ENCODE measurements at regions not wholly inside any gene's neighbourhood (a gene's known extent, or its start where the extent isn't known, plus 50 kb on each side); places are given as distances from the start of the nearest gene placed in this dataset.

DNA sequence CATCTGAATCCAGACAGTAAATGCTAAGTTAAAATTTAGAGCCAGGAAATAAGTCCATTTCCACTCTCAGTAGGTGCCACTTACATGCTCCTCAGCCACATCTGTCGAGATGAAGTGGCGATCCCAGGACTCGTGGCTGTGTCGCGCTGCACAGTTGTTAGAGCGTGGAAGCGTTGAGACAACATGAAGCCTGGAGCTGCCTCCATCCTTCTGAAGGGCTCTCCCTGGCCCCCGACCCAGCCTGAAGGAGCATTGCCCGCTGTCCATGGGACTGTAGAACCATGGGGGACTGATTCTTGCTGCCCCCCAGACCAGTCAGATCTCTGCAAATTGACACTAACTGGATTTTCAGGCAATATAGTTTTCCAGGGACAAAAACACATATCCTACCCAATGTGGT is 58.9 kb downstream of the IRX1 start:
- DNase-seq (ENCODE audit: low read depth in 3 of 3, low spot score in 1 of 3), result no peak

DNA sequence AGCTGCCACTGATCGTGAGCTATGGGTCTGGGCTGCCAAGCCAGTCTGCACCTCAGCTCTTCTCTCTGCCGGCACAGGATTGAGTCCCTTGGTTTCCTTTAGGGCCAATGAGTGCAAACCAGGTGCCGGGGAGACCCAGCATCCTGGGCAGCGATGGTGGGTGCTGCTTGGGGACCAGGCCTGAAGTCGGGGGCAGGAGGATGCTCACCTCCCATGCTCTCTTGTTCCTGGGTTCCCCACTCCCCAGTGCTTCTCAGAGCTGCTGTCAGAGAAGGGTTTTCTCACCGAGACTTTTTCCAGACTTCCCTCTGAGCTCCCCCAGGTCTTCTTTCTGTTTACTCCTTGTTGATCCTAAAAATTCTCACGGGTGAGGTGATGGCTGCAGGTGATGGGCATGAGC is 61.2 kb downstream of the IRX1 start:
- no peak for DNase-seq (ENCODE audit: low read depth in 3 of 3, low spot score in 1 of 3)

DNA sequence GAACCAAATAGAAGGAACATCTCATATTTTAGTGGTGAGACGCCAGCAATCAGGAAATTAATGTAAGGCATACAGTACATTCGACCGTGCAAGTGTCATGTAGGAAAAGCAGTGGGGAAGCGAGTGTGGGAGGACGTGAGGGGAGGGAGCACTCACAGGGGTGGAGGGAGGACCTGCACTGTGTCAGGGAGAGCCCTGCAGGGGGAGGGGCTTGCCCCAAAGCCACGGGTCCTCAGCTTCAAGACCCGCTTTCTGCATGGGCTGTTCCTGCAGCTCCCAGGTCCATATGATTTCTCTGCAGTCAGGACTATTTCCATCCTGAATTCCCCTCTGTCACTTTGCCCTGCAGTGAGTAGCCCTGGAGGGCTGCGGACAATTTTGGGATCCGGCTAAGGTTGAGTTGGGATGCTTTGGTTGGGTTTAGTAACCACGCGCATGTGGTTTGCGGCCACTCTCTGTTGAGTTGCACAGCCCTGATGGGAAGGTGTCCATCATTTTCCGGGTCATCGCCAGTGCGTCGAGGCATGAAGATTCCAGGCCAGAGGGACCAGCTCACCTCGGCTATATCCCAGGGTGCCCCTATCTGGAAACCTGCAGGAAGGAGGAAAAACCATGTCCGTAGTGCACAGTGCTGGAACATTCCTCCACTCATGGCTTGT is 61.9 kb downstream of the IRX1 start:
- no peak for DNase-seq (ENCODE audit: low read depth in 3 of 3, low spot score in 1 of 3)

DNA sequence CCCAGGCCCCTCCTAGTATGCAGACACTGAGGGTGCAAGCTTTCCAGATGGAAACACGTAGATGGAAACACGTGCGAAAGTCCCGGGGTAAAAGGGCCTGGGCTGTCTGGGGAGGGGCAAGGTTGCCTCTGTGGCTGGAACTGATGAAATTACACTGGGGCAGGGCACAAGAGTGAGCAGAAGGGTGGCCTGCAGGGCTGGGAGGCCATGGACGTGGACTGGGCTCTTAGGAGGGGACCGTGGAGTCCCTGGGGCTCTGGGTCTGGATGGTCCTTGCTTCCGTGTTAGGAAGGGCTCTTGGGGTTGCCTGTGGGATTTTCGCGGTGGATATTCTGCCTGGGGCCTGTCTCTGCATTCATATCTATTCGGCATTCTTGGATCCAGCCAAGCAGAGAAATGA is 63.3 kb downstream of the IRX1 start:
- DNase-seq (ENCODE audit: low read depth in 3 of 3, low spot score in 1 of 3), result no peak

DNA sequence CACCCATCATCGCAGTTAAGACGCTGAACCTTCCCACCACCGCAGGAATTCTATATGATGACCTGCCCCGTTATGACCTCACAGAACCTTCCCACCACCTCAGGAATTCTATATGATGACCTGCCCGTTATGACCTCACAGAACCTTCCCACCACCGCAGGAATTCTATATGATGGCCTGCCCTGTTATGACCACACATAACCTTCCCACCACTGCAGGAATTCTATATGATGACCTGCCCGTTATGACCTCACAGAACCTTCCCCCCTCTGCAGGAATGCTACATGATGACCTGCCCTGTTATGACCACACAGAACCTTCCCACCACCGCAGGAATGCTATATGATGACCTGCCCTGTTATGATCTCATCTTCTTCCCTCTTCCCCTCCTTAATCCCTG is 64.3 kb downstream of the IRX1 start:
- DNase-seq (ENCODE audit: low read depth in 3 of 3, low spot score in 1 of 3), result no peak

DNA sequence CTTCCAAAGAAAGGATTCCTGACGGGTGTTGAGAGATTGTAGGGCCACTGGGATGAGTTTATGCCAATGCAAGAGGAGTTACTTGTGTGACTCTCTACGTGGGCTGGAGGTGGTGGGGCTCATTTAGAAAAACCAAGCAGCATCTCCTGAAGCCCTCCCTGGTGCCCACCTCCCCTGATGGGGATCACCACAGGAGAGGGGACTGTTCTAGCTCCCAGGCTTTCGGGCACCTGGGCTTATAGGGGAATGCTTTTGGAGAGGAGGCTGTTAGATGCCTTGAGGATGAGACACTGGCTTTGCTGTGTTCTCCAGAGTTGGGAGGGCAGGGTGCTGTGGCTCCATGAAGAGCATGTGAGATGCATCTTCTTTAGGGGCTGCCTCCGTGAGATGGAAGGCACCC is 65.0 kb downstream of the IRX1 start:
- DNase-seq (ENCODE audit: low read depth in 3 of 3, low spot score in 1 of 3), result no peak

DNA sequence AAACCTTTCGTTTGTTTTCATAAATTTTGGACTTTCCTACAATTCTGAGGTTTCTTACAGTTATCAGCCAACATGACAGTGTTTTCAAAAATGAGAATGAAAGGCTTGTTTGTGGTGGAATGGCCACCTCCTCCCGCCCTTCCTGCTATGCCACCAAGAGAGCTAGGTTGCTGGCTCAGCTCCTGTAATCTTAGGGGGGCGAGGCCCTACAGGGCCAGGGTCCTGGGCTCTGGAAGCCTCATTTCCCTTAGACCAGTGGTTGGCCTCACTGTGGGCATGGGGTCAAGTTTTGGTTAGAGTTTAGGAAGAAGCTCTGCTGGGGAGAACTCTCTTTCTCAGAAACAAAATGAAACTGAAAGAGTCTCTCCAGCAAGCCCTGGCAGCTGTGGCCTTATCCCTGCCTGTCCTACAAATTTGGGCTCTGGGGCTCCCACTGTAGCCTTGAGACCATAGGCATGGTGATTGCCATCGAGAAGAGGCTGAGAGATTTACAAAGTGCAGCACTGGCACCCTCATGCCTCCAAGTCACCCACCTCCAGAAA is 66.2 kb downstream of the IRX1 start:
- DNase-seq (ENCODE audit: low read depth in 3 of 3, low spot score in 1 of 3), result no peak

DNA sequence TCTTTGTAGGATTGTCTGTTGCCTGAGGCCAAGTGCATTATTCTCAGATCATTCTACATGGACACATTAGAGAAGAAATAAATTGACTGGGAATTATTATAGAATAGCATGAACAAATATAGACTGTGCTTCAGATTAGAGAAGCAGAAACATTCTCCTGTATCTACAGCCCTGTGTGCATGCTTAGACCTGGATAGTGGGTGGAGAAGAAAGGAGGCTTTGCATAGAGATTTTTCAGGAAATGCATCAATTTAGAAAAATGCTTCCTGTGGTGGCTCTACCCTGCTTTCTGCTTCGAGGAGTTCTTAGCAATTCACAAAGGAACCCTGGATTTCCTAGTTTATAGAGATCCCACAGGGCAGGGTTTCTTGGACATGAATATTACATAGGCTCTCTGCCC is 66.7 kb downstream of the IRX1 start:
- no peak for DNase-seq (ENCODE audit: low read depth in 3 of 3, low spot score in 1 of 3)

DNA sequence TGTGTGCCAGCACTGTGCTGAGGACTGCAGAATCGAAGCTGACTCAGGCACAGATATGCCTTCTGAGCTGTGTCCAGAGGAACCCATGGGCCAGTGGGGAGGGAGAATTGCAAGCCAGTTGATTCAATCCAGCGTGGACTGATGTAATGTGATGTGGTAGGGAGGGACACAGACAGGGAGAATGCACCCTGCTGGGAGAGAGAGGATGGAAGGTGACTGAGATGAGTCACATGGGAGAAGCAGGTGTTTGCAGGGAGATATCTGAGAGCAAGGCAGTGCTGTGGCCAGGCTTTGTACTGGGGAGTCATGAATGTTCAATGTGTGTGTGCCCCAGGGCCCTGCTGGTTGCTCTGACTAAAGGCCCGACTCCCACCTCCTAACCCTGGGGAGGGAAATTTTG is 75.7 kb downstream of the IRX1 start:
- DNase-seq (ENCODE audit: low read depth in 3 of 3, low spot score in 1 of 3), result no peak

DNA sequence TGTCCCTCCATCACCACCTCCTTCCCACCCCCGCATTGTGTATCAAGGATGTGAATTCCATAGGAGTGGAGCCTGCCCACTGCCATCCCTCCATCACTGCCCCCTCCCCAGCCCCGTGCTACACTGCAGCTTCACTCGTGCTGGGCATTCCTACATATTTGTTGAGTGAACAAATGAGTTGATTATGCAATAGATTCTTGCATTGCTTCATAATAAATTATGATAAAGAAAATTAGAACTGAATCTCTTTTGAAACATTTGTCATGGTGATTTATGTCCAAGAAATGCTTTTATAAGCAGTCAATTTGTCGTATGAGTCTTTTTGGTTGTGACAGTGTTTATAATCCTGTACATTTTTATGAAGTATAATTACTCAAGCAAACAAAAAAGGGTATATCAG is 83.2 kb downstream of the IRX1 start:
- no peak for DNase-seq (ENCODE audit: low read depth in 3 of 3, low spot score in 1 of 3)

DNA sequence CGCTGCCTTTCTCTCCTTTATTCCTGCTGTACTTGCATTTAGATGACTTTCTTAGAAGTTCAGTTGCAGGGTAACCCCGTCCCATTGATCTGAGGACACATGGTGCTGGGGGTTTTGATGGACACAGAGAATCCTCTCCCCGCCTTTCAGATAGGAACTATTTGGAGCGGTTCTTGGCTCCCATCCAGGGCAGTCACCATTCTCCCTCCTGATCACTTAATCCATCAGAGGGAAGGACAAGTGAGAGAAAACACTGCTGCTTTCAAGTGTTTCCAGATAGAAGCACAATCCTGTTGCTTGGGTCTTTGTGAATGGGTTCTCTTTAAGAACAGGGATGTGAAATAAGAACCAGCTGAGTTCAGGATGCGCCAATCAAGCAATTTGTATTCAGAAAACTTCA is 85.2 kb downstream of the IRX1 start:
- no peak for DNase-seq (ENCODE audit: low read depth in 3 of 3, low spot score in 1 of 3)

DNA sequence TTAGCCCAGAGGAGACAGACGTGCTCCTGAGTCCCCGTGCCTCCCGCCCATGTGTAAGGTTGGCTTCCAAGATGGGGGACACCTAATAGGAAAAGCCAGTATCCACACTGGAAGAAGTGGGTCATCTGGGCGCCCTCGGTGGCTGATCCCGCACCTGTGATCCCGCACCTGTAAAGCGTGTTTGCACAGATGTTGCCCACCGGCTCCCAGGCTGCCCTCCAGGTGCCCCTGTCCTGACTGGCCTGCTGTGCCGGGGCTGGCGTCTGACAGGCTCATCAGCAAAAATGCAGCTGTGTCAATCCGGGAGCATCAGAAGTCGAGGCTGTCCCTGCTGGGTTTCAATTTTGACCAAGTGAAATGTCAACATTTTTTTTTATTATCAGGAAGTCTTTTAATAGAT is 88.5 kb downstream of the IRX1 start:
- no peak for DNase-seq (ENCODE audit: low read depth in 3 of 3, low spot score in 1 of 3)

DNA sequence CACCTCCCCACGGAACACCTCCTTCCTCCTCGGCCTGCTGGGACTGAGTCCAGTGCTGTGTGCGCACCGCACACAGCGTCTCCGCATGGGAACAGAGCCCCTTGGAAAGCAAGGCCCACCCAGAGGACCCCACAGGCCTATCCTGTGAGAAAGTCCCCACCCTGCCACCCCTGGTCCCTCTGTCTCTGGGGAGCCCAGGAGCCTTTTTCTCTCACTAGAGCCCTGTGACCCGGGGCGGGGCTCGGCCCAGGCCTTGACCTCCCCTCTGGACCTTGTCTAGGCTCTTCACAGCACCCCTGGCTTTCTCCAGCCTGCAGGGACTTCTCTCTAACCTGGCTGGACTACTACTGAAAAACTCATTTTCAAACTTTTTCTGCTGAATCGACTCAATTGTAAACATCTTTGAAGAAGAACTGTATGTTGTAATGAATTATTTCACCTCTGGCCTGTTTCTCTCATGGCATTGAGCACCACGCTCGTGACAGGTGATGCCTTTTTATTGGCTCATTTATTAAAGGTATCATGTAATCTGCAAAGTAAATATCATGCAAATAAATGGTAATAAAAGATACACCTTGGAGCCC is 89.2 kb downstream of the IRX1 start:
- DNase-seq (ENCODE audit: low read depth in 3 of 3, low spot score in 1 of 3), result no peak

DNA sequence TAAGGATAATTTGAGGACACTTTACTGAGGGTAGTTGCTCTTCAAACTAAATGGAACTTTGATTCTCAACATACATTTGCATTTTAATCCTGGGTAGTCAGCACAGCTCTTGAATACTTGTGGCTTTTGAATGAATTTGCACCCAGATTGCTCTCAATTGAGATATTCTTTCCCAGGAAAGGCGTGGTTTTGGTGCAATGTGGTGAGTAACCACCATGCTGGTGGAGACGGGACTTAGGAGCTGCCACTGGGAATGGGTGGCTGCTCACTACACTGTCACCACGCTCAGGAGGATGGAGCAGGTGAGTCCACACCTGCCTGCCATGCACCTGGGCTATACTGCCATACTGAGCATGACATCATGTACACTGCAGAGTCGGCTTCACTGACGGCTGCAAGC is 99.2 kb downstream of the IRX1 start:
- DNase-seq (ENCODE audit: low read depth in 3 of 3, low spot score in 1 of 3), result no peak

DNA sequence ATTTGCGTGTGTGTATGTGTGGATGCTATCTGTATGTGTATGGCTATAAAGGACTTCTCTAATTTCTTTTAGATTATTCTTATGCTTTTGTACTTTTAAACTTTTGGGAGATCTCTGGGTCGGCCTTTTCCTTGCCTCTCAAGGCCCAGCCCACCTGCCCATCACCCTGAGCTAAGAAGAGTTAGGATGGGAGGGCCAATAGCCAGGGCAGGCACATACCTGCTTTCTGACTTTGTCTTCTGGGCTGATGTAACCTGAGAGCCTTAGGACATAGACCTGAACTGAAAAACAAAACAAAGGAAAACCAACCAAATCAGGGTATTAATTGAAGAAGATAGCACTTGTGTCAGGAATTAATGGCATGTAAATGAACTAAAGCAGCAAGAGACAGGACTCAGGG is 100.2 kb downstream of the IRX1 start:
- DNase-seq (ENCODE audit: low read depth in 3 of 3, low spot score in 1 of 3), result no peak

DNA sequence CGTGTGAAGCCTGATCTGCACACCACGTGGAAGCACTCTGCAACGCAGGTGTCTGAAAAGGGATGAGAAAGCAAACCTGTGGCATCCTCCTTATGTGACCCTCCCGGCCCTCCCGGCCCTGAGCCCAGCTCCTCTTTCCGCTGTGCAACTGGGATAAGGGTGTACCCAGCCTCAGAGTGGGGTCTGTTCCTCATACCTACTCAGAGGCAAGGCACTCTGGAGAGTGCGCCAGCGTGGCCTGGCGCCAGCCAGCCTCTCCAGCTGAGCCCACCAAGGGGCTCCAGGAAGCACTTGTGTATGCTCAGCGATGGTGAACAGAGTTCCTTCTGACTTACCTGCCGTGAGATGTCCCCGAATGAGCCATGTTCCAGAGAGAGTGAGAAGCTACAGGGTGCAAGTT is 102.8 kb downstream of the IRX1 start:
- no peak for DNase-seq (ENCODE audit: low read depth in 3 of 3, low spot score in 1 of 3)

DNA sequence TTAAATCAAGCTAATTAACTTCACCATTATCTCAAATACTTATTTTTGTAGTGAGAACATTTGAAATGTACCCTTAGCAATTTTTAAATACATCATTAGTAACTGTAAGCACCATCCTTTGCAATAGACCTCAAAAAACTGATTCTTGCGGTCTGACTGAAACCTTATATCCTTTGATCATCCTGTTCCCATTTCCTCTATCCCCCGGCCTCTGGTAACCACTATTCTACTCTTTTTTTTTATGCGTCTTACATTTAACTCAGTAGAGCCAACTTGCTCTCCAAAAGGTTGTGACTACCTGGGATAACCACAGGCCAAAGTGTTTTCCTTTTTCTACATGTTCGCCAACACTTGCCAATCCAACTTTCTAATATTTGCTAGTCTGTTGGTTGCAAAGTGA is 106.1 kb downstream of the IRX1 start:
- DNase-seq (ENCODE audit: low read depth in 3 of 3, low spot score in 1 of 3), result no peak

DNA sequence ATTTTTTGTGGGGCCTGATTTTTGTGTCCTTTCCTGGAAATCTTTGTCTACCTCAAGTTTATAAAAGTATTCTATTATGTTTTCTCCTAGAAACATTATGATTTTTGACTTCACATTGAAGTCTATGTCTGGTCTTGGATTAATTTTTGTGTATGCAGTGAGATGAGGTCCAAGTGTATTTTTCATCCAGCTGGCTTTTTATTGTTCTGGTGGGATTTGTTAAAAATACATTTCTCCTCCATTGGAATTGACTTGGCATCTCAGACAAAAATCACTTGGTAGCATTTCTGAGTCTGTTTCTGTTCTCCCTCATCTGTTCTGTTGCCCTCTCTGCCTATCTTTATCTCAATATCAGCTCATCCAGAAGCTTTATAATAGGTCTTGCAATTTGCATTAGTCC is 109.0 kb downstream of the IRX1 start:
- no peak for DNase-seq (ENCODE audit: low read depth in 3 of 3, low spot score in 1 of 3)

DNA sequence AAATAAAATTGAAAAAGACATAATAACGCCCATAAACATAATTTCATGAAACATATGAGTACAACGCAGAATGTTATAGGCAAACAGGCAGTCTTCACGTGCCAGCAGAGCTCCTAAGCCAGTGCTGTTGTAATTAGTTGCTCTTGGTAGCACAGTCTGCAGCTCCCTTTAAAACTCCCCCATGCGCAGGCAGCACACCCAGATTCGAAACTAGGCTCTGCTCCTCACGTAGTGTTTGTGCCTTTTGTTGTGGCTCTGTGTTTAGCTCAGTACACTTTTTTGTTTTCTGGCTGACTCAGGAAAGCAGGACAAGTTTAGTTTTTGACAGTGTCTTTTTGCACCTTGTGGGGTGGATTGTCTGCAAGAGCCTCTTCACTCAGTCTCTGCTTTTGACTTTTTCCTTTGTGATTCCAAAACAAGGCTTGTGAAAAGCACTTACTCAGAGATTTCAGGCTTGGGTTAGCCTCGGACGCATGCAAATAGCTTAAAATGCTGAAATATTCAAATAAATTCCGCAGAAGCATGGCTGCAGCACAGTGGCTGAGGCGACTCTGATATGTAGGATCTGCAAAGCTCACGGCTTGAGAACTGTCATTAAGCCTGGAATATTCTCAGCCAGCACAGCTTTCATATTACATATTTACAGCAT is 113.6 kb downstream of the IRX1 start:
- no peak for DNase-seq (ENCODE audit: low read depth in 3 of 3, low spot score in 1 of 3)

DNA sequence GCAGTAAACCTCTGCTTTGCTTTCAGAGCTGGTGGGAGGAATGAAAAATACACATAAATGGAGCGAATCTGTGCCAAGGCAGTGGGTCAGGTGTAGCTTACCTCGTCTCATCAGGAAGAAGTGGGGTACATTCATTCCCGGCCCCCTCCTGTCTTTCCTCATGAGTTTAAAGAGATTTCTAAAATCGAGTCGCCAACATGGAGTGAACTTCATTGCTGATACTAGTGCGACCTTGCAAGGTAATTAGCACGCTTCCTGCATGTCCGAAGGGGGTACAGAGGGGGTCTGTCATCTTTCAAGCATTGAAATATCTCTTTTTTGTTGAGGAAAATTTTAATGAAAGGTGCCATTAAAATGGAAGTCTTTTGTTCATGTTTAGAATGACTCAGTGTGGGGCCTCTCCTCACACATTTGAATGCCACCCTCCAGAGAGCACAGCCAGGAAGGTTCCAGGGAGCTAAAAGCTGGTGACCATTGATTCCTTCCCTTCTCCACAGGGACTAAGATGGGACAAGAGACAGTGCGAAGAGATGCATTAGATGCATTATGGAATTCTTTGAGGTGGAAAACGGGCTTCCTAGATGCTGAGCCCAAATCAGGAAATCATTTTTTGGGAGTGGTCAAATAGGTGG is 114.2 kb downstream of the IRX1 start:
- DNase-seq (ENCODE audit: low read depth in 3 of 3, low spot score in 1 of 3), result no peak

DNA sequence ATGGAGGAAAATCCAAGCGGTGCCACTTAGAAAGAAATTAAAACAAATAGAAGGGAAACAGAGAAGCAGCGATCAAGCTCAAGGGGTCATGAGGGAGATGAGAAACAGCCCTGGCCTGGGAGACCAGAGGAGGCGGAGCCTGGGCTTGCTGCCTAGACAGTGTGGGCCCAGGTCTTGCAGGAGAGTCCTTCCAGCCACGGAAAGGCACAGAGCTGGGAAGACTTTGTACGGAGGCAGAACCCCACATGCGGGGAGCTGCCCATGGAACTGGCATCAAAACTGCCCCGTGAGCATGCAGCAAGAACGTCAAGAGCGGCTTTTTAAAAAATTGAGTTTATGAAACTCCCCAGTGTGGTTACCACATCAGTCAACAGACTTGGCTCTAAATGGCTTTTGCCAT is 119.4 kb downstream of the IRX1 start:
- DNase-seq (ENCODE audit: low read depth in 3 of 3, low spot score in 1 of 3), result no peak

DNA sequence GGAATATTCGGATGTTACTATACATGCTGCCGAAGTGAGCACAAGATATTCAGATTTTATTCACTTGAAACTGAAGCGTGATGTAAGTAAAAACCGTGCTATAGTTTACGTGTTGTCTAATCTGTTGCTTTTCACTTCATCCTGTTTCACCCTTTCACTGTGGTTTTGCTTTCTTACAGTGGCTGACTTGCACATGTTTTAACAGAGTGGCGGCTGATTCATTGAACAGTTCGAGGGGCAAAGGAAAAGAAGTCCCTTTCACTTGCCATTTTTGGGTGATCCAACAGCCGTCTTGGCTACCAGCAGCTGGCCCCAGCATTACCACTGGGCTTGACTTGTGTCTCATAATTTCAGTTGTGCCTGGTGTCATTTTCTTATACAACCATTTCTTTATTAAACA is 134.0 kb downstream of the IRX1 start:
- DNase-seq (ENCODE audit: low read depth in 3 of 3, low spot score in 1 of 3), result no peak
